Vagina (tissue), 2 donors: ENCODE measurements at regions not wholly inside any gene's neighbourhood (a gene's known extent, or its start where the extent isn't known, plus 50 kb on each side); places are given as distances from the start of the nearest gene placed in this dataset.

ENCODE experiments used
- DNase-seq, 2 donors: peaks; one replicate each; pipeline ENCODE4 v3.0.0-alpha.2; 2017; ENCODE audit errors: extremely low spot score in 2 of 2
- H3K27ac ChIP-seq: fragments of 200-600 bp; sonication (generic); one replicate; pipeline ENCODE4 v1.5.1; 2019
- H3K27me3 ChIP-seq: fragments of 200-600 bp; sonication (generic); one replicate; pipeline ENCODE4 v1.5.1; 2019
- H3K36me3 ChIP-seq, 2 donors: fragments of 200-600 bp; sonication (generic); one replicate each; pipeline ENCODE4 v1.5.1; 2017 to 2019
- H3K4me1 ChIP-seq: fragments of 200-600 bp; sonication (generic); one replicate; pipeline ENCODE4 v1.5.1; 2019
- H3K4me3 ChIP-seq, 2 donors: fragments of 200-600 bp; sonication (generic); 1 replicate in 1 of 2; 2 replicates in 1 of 2; pipeline ENCODE4 v1.5.1; 2016 to 2019
- H3K9me3 ChIP-seq: fragments of 200-600 bp; sonication (generic); one replicate; pipeline ENCODE4 v1.5.1; 2019
- CTCF ChIP-seq, 3 experiments: fragments of 450-650 bp in 2 of 3; fragments of 200-600 bp in 1 of 3; sonication (generic) in 1 of 3; IDR thresholded peaks; one replicate each; pipeline ENCODE4 v1.5.1; 2017 to 2019; ENCODE audit warnings: antibody characterized with exemption in 3 of 3, mild to moderate bottlenecking in 2 of 3, moderate library complexity in 2 of 3
- POLR2A ChIP-seq, 2 donors: fragments of 450-650 bp; IDR thresholded peaks; one replicate each; pipeline ENCODE4 v1.6.1; 2017; ENCODE audit warnings: antibody characterized with exemption in 2 of 2, mild to moderate bottlenecking in 2 of 2, moderate library complexity in 2 of 2
- POLR2AphosphoS5 ChIP-seq, 2 donors: sonication (generic); formaldehyde crosslinking; IDR thresholded peaks; one replicate each; pipeline ENCODE4 v1.9.0; 2017; ENCODE audit warnings: antibody characterized with exemption in 2 of 2, mild to moderate bottlenecking in 2 of 2, low read depth in 1 of 2; ENCODE audit not compliant: insufficient read depth in 1 of 2
- intact Hi-C: fragments of 100-400 bp; cut with DNase I; formaldehyde crosslinking; loops from one replicate; pipeline ENCODE4 v1.15.1; 2023

DNA sequence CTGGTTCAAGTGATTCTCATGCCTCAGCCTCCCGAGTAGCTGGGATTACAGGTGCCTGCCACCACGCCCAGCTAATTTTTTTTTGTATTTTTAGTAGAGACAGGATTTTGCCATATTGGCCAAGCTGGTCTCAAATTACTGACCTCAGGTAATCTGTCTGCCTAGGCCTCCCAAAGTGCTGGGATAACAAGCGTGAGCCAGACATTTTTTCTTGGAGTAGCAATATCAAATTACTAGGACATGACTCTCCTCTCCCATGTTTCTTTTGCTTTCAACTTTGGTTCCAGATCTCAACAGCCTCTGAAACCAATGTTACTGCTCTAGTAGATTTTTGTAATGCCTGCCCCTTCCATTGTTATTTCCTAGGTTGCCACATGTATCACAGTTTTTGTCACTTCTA is 462.0 kb downstream of the GBE1 start:
- H3K4me3 ChIP-seq = no peak overlapping the region
- H3K4me1 ChIP-seq = no peaks in the 10 kb centered on the region
- DNase-seq = no peak
- intact Hi-C loops = no loop called here
- H3K9me3 ChIP-seq = no peaks in the 10 kb centered on the region
- TF ChIP-seq POLR2AphosphoS5 (IDR thresholded peaks at IDR 0.05; ENCODE audit: insufficient read depth in 1 of 2, low read depth in 1 of 2) (no peak), CTCF (IDR thresholded peaks at IDR 0.05) (no peak), POLR2A (IDR thresholded peaks at IDR 0.05) (no peak)
- no peaks in the 10 kb centered on the region for H3K27me3 ChIP-seq
- H3K36me3 ChIP-seq = no peaks in the 10 kb centered on the region
- H3K27ac ChIP-seq = no peak overlapping the region

DNA sequence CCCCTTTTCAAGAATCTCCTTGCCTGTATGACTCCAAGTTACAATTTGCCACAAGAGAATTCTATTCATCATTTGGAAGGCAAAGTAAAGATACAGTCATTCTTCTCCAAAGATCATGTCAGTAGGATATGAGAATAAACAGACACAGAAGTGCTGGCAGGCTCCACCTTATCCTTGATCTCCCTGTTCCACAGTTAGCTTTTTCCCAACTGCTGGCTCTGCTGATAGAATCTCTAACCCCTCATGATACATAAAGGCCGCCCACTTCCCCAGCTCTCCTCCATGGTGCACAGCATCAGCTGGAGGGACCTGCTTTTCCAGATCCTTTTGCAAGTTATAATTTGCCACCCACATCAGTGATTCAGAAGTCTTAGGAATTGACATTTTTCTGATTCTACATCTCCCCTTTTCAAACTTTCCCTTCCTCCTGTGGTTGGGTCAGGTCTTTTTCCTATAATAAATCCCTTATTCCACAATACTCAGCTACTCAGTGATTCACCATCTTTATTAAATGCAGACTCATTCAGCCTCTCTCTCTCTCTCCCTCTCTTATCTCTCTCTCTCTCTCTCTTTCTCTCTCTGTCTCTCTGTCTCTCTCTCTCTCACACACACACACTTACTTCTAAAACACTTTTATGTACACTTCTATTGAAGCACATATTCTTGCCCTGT is 465.4 kb downstream of the GBE1 start:
- Histone ChIP-seq H3K4me3 (no peak overlapping the region), H3K36me3 (no peaks in the 10 kb centered on the region), H3K27me3 (no peaks in the 10 kb centered on the region), H3K27ac (no peak overlapping the region), H3K9me3 (no peaks in the 10 kb centered on the region), H3K4me1 (no peaks in the 10 kb centered on the region)
- no peak for DNase-seq
- intact Hi-C loops = no loop called here
- TF ChIP-seq POLR2A (IDR thresholded peaks at IDR 0.05) (no peak), CTCF (IDR thresholded peaks at IDR 0.05) (no peak), POLR2AphosphoS5 (IDR thresholded peaks at IDR 0.05; ENCODE audit: insufficient read depth in 1 of 2, low read depth in 1 of 2) (no peak)

DNA sequence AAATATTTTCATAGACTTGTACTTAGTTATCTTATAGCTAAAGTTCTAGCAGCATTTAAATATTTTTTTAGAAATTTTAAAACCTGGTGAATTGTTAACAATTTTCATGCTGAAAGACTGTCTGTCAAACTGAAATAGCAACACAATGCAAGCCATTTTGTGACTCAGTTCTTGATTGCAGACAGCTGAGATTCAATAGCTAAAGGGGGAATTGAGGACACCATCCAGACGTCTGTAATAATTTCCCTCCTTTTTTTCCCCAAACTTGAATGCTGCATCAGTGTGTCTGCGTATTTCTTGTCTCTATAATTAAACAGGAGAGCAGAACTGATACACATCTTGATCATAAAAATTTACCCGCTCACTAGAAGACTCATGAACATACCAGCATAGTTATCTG is 468.3 kb downstream of the GBE1 start:
- Histone ChIP-seq H3K9me3 (no peaks in the 10 kb centered on the region), H3K36me3 (no peaks in the 10 kb centered on the region), H3K27me3 (no peaks in the 10 kb centered on the region), H3K4me3 (no peak overlapping the region), H3K27ac (no peak overlapping the region), H3K4me1 (no peaks in the 10 kb centered on the region)
- intact Hi-C loops = no loop called here
- no peak for DNase-seq
- no peak for TF ChIP-seq CTCF (IDR thresholded peaks at IDR 0.05)
- TF ChIP-seq POLR2AphosphoS5 (IDR thresholded peaks at IDR 0.05; ENCODE audit: insufficient read depth in 1 of 2, low read depth in 1 of 2) = no peak
- no peak for TF ChIP-seq POLR2A (IDR thresholded peaks at IDR 0.05)

- H3K36me3 ChIP-seq = no peaks in the 10 kb centered on the region
- no peak for DNase-seq
- no peaks in the 10 kb centered on the region for H3K27me3 ChIP-seq
- intact Hi-C loops = no loop called here
- H3K9me3 ChIP-seq = no peaks in the 10 kb centered on the region
- H3K4me1 ChIP-seq = no peaks in the 10 kb centered on the region
- H3K27ac ChIP-seq = no peak overlapping the region
- H3K4me3 ChIP-seq = no peak overlapping the region
- TF ChIP-seq CTCF (IDR thresholded peaks at IDR 0.05) = no peak
- TF ChIP-seq POLR2AphosphoS5 (IDR thresholded peaks at IDR 0.05; ENCODE audit: insufficient read depth in 1 of 2, low read depth in 1 of 2) = no peak
- TF ChIP-seq POLR2A (IDR thresholded peaks at IDR 0.05) = no peak
Measured at GRCh38 chr3:81291586-81291985, 469.9 kb downstream of the GBE1 start.

- Histone ChIP-seq H3K27me3 (no peaks in the 10 kb centered on the region), H3K36me3 (no peaks in the 10 kb centered on the region), H3K27ac (no peak overlapping the region), H3K4me1 (no peaks in the 10 kb centered on the region), H3K4me3 (no peak overlapping the region), H3K9me3 (no peaks in the 10 kb centered on the region)
- intact Hi-C loops = no loop called here
- DNase-seq = no peak
- no peak for TF ChIP-seq CTCF (IDR thresholded peaks at IDR 0.05)
- TF ChIP-seq POLR2AphosphoS5 (IDR thresholded peaks at IDR 0.05; ENCODE audit: insufficient read depth in 1 of 2, low read depth in 1 of 2) = no peak
- no peak for TF ChIP-seq POLR2A (IDR thresholded peaks at IDR 0.05)
Measured at GRCh38 chr3:81289676-81290075, 471.8 kb downstream of the GBE1 start.
